Thymus (tissue), 11 donors: ENCODE measurements at regions not wholly inside any gene's neighbourhood (a gene's known extent, or its start where the extent isn't known, plus 50 kb on each side); places are given as distances from the start of the nearest gene placed in this dataset.
A peak's percentile ranks its signal among the peaks of the same experiment; 100 is the strongest.

Source experiments
- DNase-seq, 9 donors: peaks; one replicate each; pipeline ENCODE4 v3.0.0-alpha.2; 2013; ENCODE audit warnings: low spot score in 9 of 9, low read depth in 6 of 9, missing footprints in 1 of 9
- H3K27ac ChIP-seq, 2 donors: one replicate each; pipeline ENCODE4 v1.5.1; 2013; ENCODE audit warnings: control low read depth in 1 of 2, low read depth in 1 of 2, low read length in 1 of 2, mild to moderate bottlenecking in 1 of 2, moderate library complexity in 1 of 2
- H3K27me3 ChIP-seq, 2 donors: one replicate each; pipeline ENCODE4 v1.5.1; 2013; ENCODE audit warnings: low read length in 1 of 2; ENCODE audit not compliant: control insufficient read depth in 2 of 2, insufficient read depth in 1 of 2
- H3K36me3 ChIP-seq, 2 donors: one replicate each; pipeline ENCODE4 v1.5.1; 2013; ENCODE audit warnings: low read length in 1 of 2, mild to moderate bottlenecking in 1 of 2, moderate library complexity in 1 of 2; ENCODE audit not compliant: control insufficient read depth in 2 of 2, insufficient read depth in 2 of 2
- H3K4me1 ChIP-seq, 2 donors: one replicate each; pipeline ENCODE4 v1.5.1; 2013; ENCODE audit warnings: low read length in 2 of 2; ENCODE audit not compliant: control insufficient read depth in 2 of 2, insufficient read depth in 2 of 2
- H3K4me3 ChIP-seq, 2 donors: one replicate each; pipeline ENCODE4 v1.5.1; 2013; ENCODE audit warnings: low read length in 2 of 2, control low read depth in 1 of 2, mild to moderate bottlenecking in 1 of 2
- H3K9me3 ChIP-seq, 2 donors: one replicate each; pipeline ENCODE4 v1.5.1; 2013; ENCODE audit warnings: low read length in 1 of 2, mild to moderate bottlenecking in 1 of 2; ENCODE audit not compliant: control insufficient read depth in 2 of 2, insufficient read depth in 1 of 2
- WGBS: extraction: QIAGEN DNeasy Blood & Tissue Kit; methylation state at CpG from one replicate; pipeline ENCODE4 v1.1.7; 2013; 5-methylcytosine and 5-hydroxymethylcytosine counted together
- donor health status: healthy.

- Histone ChIP-seq H3K4me3 (no peak overlapping the region), H3K27me3 (no peaks in the 10 kb centered on the region), H3K4me1 (no peaks in the 10 kb centered on the region), H3K9me3 (no peaks in the 10 kb centered on the region), H3K36me3 (no peaks in the 10 kb centered on the region), H3K27ac (no peak overlapping the region)
- DNase-seq: no peak
- WGBS: 70% methylated on average over 9 of the region's 9 CpGs
These were observed 458.6 kb downstream of the FBXO15 start for GRCh38 chr18:73688851-73689711.

- 95% methylated on average over 4 of the region's 4 CpGs for WGBS
- Histone ChIP-seq H3K4me3 (no peak overlapping the region), H3K4me1 (no peaks in the 10 kb centered on the region), H3K36me3 (no peaks in the 10 kb centered on the region), H3K27ac (peak overlapping the region in 1 of 2 donors; percentile 32), H3K27me3 (no peaks in the 10 kb centered on the region), H3K9me3 (no peaks in the 10 kb centered on the region)
- no peak for DNase-seq
These were observed 459.5 kb downstream of the FBXO15 start for GRCh38 chr18:73688161-73688560.

- Histone ChIP-seq H3K27ac (no peak overlapping the region), H3K4me1 (peaks cover 0 to 9% of the 10 kb centered on the region in 2 donors), H3K9me3 (no peaks in the 10 kb centered on the region), H3K36me3 (no peaks in the 10 kb centered on the region), H3K27me3 (no peaks in the 10 kb centered on the region), H3K4me3 (no peak overlapping the region)
- DNase-seq: no peak
These were observed 463.0 kb downstream of the FBXO15 start for GRCh38 chr18:73684647-73685046.

GRCh38 chr18:73683409-73684238 lies 464.0 kb downstream of the FBXO15 start:
- Histone ChIP-seq H3K27ac (no peak overlapping the region), H3K4me1 (peaks cover 0 to 9% of the 10 kb centered on the region in 2 donors), H3K4me3 (no peak overlapping the region), H3K9me3 (no peaks in the 10 kb centered on the region), H3K27me3 (no peaks in the 10 kb centered on the region), H3K36me3 (no peaks in the 10 kb centered on the region)
- DNase-seq: no peak
- WGBS: 97% methylated on average over 6 of the region's 6 CpGs

- Histone ChIP-seq H3K4me3 (no peak overlapping the region), H3K27ac (no peak overlapping the region), H3K9me3 (no peaks in the 10 kb centered on the region), H3K36me3 (no peaks in the 10 kb centered on the region), H3K4me1 (peaks cover 0 to 9% of the 10 kb centered on the region in 2 donors), H3K27me3 (no peaks in the 10 kb centered on the region)
- 91% methylated on average over 3 of the region's 3 CpGs for WGBS
- DNase-seq: no peak
These were observed 465.7 kb downstream of the FBXO15 start for GRCh38 chr18:73681912-73682311.

GRCh38 chr18:73681398-73681797 lies 466.2 kb downstream of the FBXO15 start:
- Histone ChIP-seq H3K36me3 (no peaks in the 10 kb centered on the region), H3K27me3 (no peaks in the 10 kb centered on the region), H3K4me3 (no peak overlapping the region), H3K4me1 (peaks cover 0 to 9% of the 10 kb centered on the region in 2 donors), H3K9me3 (no peaks in the 10 kb centered on the region), H3K27ac (no peak overlapping the region)
- 37% methylated on average over 2 of the region's 2 CpGs for WGBS
- no peak for DNase-seq

- no peaks in the 10 kb centered on the region for H3K27me3 ChIP-seq
- H3K27ac ChIP-seq: peak overlapping the region in 1 of 2 donors; percentile 18
- no peak overlapping the region for H3K4me3 ChIP-seq
- H3K9me3 ChIP-seq: no peaks in the 10 kb centered on the region
- peaks cover 0 to 9% of the 10 kb centered on the region in 2 donors for H3K4me1 ChIP-seq
- peak in 3 of 9 donors; percentile 12 to 42 (median 18) for DNase-seq
- 36% methylated on average over 8 of the region's 8 CpGs for WGBS
- no peaks in the 10 kb centered on the region for H3K36me3 ChIP-seq
These were observed 467.5 kb downstream of the FBXO15 start for GRCh38 chr18:73679941-73680712.

- Histone ChIP-seq H3K36me3 (no peaks in the 10 kb centered on the region), H3K27me3 (no peaks in the 10 kb centered on the region), H3K4me1 (peaks cover 0 to 9% of the 10 kb centered on the region in 2 donors), H3K27ac (no peak overlapping the region), H3K4me3 (no peak overlapping the region), H3K9me3 (no peaks in the 10 kb centered on the region)
- DNase-seq: no peak
These were observed 470.2 kb downstream of the FBXO15 start for GRCh38 chr18:73677450-73677849.
